Activated CD4-positive, alpha-beta T cell treated with anti-CD3 and anti-CD28 coated beads, Interleukin-2, Interleukin-6, amounts not matched to agents 100 ng/mL and 50 ng/mL, durations not matched to agents 16 hours and 8 hours (primary cell): ENCODE measurements at regions not wholly inside any gene's neighbourhood (a gene's known extent, or its start where the extent isn't known, plus 50 kb on each side); places are given as distances from the start of the nearest gene placed in this dataset.

Experiments
- DNase-seq: peaks from one replicate; pipeline ENCODE4 v3.0.0-alpha.2; 2020

DNA sequence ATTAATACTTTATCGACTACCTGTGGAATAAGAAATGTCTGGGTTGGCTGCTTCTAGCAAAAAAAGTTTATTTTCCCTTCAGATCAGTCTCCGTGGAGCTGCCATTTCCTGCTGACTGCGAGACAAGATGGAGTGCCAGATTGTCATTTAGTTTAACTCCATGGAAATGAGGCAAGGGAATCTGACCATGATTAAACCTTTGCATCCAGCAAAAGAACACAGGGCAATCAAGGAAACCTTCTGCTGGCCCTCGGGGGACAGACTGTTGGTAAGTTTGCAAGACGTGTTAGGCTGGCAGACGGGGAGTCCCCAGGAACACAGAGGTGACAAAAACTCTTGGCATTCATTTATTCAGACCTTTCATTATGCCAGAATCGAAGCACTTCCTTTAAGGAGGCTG is 52.2 kb upstream of the SPACA1 start:
- no peak for DNase-seq

- no peak for DNase-seq
These were observed 54.3 kb upstream of the SPACA1 start for GRCh38 chr6:87993356-87993755.

DNA sequence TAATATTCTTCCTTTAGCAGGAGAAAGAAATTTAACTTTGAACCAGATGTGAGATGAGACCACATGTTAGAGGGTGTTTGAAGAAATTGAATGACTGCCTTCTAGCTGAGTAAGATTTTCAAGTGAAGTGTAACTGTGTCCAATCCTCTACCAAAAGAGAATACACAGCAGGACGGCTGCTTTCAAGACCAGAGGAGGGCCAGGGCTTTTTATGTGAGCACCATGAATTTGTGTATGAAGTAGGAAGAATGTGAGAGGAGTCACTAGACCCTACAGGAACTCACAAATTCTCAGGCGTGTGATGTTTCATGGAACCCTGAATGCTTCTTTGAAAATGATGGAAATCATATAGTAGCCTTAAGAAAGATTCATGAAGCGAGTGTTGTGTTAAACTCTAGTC is 56.8 kb upstream of the SPACA1 start:
- DNase-seq = no peak

DNA sequence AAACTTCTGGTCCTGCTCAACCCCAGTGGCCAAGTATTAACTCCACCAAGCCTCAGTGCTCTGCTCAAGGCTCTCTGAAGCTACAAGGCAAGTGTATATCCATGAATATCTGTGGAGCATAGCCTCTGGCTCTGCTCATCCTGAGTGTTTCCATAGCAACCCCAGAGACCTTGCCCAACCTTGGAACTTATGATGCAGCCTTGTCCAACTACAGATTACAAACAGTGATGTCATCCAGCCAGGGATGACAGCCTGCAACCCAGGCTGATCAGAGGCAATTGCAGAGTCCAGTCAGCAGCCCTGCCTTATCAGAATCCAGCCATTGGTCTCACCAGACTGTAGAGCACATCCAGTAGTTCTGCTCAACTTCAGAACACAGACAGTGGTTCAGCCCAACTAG is 65.5 kb upstream of the SPACA1 start:
- DNase-seq = no peak

- DNase-seq = no peak
These were observed 67.9 kb upstream of the SPACA1 start for GRCh38 chr6:87979737-87980136.

- DNase-seq = no peak
These were observed 71.0 kb upstream of the SPACA1 start for GRCh38 chr6:87976616-87977015.

- DNase-seq = no peak
These were observed 72.1 kb upstream of the SPACA1 start for GRCh38 chr6:87975561-87975960.

GRCh38 chr6:87972279-87972678 is 75.4 kb upstream of the SPACA1 start:
- DNase-seq = no peak

DNA sequence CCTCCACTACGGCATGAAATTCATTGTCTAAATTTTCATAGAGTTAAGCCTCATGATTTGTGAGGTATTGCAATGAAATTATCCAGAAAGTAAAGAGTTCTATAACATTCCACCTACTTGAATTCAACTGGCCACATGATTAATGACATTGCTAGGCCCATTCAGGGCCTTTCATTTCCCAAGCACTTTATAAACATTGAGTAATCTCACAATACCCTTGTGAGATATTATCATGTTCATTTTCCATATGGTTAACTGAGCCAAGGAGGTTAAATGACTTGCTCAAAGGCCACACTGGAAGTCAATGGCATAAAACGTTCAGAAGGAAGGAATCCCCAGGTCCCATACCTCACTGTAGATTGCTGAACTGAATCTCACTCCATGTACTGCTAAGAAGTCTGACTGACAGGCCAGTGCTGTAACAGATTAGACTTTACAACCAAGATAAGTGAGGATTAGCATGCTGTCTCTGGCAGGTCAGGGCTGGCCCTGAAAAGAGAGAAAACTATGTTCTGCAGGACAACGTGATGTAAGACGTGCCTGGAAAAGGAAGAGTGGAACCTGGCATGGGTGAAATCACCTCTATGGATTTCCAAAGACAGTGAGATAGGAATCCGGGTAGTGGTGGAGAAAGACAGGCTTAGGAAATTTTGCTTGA is 75.9 kb upstream of the SPACA1 start:
- DNase-seq = no peak

- DNase-seq = peak; percentile 10
These were observed 79.0 kb upstream of the SPACA1 start for GRCh38 chr6:87968435-87969278.

- no peak for DNase-seq
These were observed 81.8 kb upstream of the SPACA1 start for GRCh38 chr6:87965806-87966205.

GRCh38 chr6:87959083-87959482 is 88.6 kb upstream of the SPACA1 start:
- DNase-seq = no peak

DNA sequence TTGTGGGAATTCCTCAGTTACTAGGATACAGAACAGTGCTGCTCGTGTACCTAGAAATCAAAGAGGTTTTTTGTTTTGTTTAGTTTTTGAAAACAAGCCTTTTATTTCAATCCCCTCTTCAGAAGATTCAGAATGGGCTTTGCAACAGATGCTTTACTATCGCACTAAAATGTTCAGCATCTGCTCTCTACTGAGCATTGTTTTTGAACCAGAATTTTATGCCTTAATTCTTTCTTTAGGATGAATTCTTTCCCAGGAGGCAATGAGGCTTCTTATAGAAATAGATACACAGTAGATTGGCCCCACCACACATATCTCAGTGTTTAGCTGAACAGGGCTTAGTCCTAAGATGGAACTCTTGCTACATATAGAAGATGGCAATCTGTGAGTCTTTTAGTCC is 95.9 kb upstream of the SPACA1 start:
- DNase-seq = no peak

DNA sequence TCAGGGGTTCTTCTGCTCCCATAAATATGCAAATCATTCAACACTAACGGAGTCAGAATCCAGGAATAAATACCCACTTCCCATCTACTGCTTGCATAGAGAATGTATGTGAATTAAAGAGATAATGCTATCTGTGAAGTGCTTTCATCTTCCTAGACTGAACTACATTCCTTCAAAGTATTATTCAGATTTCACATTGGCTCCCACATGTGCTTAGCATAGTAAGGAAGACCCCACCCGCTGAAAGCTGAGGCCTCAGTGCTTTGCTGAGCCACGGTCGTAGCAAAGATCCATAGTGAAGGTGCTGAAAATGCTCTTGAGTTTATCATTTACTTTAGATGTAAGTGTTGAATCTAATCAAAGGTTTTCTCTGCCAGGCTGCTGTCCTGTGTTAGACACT is 97.0 kb upstream of the SPACA1 start:
- no peak for DNase-seq

DNA sequence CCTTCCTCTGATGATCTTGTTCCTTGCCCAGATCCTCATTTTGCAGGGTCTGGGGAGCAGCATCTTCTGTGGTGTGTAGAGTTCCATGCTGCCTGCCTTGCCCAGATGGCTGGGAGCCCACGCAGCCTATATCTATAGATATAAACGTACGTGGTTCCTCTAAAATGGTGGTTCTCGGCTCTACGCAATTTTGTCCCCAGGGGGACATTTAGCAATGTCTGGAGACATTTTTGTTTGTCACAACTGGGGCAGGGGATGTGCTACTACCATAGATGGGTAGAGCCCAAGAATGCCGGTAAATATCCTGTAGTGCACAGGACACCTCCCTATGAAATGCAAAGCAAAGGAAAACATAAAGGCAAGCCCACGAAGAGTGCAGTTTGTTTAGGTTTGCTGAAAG is 98.4 kb upstream of the SPACA1 start:
- DNase-seq = no peak

DNA sequence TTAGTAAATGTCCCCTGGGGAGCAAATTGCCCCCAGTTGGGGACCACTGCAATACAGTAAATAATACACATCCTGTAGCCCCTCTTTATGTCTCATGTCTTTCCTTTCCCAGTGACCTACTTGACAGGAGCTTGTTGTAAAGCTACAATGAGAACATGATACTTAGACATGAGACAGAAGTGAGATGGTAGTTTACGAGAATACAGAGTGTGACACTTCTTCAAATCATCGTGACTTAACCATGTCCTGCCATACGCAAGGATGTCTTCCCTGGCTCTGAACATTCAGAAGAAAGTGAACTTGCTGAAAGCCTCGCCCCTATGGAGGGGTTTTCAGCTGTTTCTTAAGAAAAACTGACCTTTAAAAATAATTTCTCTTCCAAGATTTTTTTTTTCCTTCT is 101.0 kb upstream of the SPACA1 start:
- DNase-seq = no peak

DNA sequence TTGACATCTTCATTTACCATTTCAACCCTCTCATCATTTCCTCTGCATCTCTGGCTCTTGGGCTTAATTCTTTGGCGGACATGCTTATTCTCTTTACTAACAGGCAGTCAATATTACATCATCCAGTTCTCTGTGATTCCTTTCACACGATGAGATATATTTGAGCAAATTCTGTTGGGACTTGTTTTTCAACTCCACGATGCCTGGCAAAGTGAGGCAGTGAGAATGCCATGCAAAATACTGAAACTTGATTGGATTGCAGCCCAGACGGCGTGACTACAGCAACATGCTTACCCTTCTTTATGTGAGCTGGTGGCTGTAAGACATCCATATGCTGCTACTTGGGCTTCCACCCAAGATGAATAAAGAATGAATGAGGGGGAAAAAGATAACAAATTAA is 101.7 kb upstream of the SPACA1 start:
- no peak for DNase-seq

DNA sequence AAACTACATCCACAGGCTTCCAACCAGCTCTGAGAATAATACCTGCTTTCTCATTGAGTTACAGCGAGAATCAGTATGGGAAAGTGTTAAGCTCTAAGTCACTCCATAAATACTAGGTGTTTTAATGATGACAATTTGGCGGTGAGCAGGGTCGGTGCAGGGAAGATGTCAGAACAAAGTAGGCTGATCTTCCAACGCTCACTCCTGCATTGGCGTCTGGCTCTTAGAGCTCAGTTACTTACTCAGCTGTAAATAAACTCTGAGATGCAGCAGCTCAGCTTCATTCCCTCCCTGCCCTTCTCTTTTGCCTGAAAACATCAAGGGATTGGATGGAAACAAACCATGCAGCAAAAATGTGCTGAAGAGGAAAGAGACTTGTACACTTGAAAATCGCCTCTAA is 102.5 kb upstream of the SPACA1 start:
- DNase-seq = no peak

DNA sequence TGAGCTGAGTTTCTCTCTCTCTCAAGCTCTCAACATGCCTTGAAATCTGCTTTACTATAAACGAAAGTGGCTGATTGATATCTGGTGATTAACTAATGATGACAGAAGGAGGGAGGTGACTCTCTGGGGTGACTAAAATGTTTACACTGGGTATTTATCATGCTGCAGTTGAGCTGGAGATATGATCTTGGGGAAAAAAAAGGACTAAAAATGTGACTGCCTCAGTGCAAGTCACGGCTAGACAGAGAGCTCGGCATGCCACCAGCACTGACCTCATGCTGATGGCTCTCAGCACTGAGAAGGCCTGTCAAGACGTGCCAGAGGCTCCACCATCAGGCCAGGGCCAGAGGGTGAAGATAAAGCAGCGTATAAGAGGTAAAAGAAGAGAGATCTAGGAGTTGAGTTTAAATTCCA is 103.1 kb upstream of the SPACA1 start:
- peak; percentile 13 for DNase-seq

GRCh38 chr6:87943191-87943590 is 104.5 kb upstream of the SPACA1 start:
- no peak for DNase-seq

GRCh38 chr6:87941556-87942358 is 105.9 kb upstream of the SPACA1 start:
- no peak for DNase-seq

DNA sequence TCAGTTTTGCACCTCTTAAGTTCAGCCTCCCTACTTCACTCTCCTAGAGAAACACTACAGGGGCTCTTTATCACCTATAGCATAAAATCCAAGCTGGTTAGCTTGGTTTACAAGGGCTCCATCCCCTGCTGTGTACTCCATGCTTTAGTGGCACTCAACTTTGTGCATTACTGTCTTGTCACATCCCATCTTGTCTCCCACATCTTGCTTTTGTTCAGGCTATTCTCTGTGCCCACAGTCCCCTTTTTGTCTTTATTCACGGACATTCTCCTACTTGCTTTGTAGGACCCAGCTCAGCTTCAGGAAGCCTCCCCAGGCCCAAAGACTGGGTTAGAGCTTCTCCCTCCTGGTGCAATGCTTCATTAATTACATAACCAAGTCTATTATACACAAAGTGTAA is 107.9 kb upstream of the SPACA1 start:
- no peak for DNase-seq

- DNase-seq = no peak
These were observed 109.4 kb upstream of the SPACA1 start for GRCh38 chr6:87938287-87938686.

DNA sequence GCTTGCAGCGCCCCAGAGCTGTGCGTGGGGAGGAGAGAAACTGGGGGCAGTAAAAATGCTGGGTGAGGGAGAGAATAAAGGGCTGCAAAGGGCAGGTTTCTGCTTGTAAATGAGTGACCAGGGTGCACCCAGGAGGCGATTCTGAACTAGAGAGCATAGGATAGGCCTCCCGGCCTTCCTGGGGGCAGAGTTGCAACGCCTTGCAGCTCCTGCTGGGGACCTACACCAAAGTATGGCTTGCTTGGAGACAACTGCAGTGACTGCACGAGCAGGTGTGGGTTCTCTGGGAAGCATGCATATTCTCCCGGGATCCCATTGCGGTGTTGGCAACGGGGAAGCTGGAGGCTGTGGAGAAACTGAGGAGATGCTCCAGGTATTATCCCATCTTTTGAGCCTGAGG is 111.6 kb upstream of the SPACA1 start:
- no peak for DNase-seq
